GM23248 (cell line): ENCODE measurements at regions not wholly inside any gene's neighbourhood (a gene's known extent, or its start where the extent isn't known, plus 50 kb on each side); places are given as distances from the start of the nearest gene placed in this dataset.

ENCODE experiments used
- EZH2 ChIP-seq: fragments of 200-600 bp; sonication (generic); IDR thresholded peaks from 2 replicates; pipeline ENCODE4 v1.6.1; 2018; ENCODE audit warnings: antibody characterized with exemption, mild to moderate bottlenecking; ENCODE audit not compliant: insufficient read depth, poor library complexity, severe bottlenecking
- EZH2phosphoT487 ChIP-seq: fragments of 200-600 bp; sonication (generic); IDR thresholded peaks from 2 replicates; pipeline ENCODE4 v1.6.1; 2018; ENCODE audit warnings: antibody characterized with exemption, moderate library complexity, mild to moderate bottlenecking, low read depth; ENCODE audit not compliant: insufficient read depth

- TF ChIP-seq EZH2phosphoT487 = no peak
- no peak for TF ChIP-seq EZH2
Measured at GRCh38 chrX:16223385-16223784, 56.1 kb downstream of the MAGEB17 start.
